ENCODE measurements at regions not wholly inside any gene's neighbourhood (a gene's known extent, or its start where the extent isn't known, plus 50 kb on each side); places are given as distances from the start of the nearest gene placed in this dataset.

- Histone ChIP-seq H3K27ac (ENCODE audit: low read depth in 2 of 2, low read length in 2 of 2) (no peak overlapping the region), H3K9me3 (ENCODE audit: control insufficient read depth in 2 of 3, insufficient read depth in 1 of 3, low read length in 3 of 3) (no peaks in the 10 kb centered on the region), H3K4me3 (ENCODE audit: low read length in 3 of 3) (no peak overlapping the region), H3K36me3 (ENCODE audit: control insufficient read depth in 2 of 3, insufficient read depth in 3 of 3, low read length in 3 of 3) (no peaks in the 10 kb centered on the region), H3K4me1 (ENCODE audit: control insufficient read depth in 2 of 3, insufficient read depth in 2 of 3, low read depth in 1 of 3, low read length in 3 of 3) (no peaks in the 10 kb centered on the region), H3K27me3 (ENCODE audit: control insufficient read depth, insufficient read depth, low read length) (no peaks in the 10 kb centered on the region), H3K9ac (ENCODE audit: low read length in 3 of 3) (no peak overlapping the region)
- no peak for FAIRE-seq
- DNase-seq, result no peak
- intact Hi-C loops (cut with DNase I), result no loop called here
- no peak for TF ChIP-seq CTCF (IDR thresholded peaks at IDR 0.05; ENCODE audit: borderline replicate concordance, extremely low read depth, insufficient read depth)
These were observed 352.0 kb upstream of the COL8A1 start for GRCh38 chr3:99286266-99286845.

- Histone ChIP-seq H3K27ac (ENCODE audit: low read depth in 2 of 2, low read length in 2 of 2) (no peak overlapping the region), H3K36me3 (ENCODE audit: control insufficient read depth in 2 of 3, insufficient read depth in 3 of 3, low read length in 3 of 3) (no peaks in the 10 kb centered on the region), H3K4me1 (ENCODE audit: control insufficient read depth in 2 of 3, insufficient read depth in 2 of 3, low read depth in 1 of 3, low read length in 3 of 3) (no peaks in the 10 kb centered on the region), H3K9ac (ENCODE audit: low read length in 3 of 3) (no peak overlapping the region), H3K27me3 (ENCODE audit: control insufficient read depth, insufficient read depth, low read length) (no peaks in the 10 kb centered on the region), H3K9me3 (ENCODE audit: control insufficient read depth in 2 of 3, insufficient read depth in 1 of 3, low read length in 3 of 3) (no peaks in the 10 kb centered on the region), H3K4me3 (ENCODE audit: low read length in 3 of 3) (no peak overlapping the region)
- no peak for FAIRE-seq
- intact Hi-C loops (cut with DNase I), result no loop called here
- no peak for DNase-seq
- no peak for TF ChIP-seq CTCF (IDR thresholded peaks at IDR 0.05; ENCODE audit: borderline replicate concordance, extremely low read depth, insufficient read depth)
These were observed 368.3 kb upstream of the DCBLD2 start for GRCh38 chr3:99269606-99270351.

GRCh38 chr3:99256788-99257187 lies 355.3 kb upstream of the DCBLD2 start:
- Histone ChIP-seq H3K27ac (ENCODE audit: low read depth in 2 of 2, low read length in 2 of 2) (peak overlapping the region in 1 of 2 donors; percentile 3), H3K9me3 (ENCODE audit: control insufficient read depth in 2 of 3, insufficient read depth in 1 of 3, low read length in 3 of 3) (peaks cover 0 to 5% (median 0%) of the 10 kb centered on the region in 3 donors), H3K4me1 (ENCODE audit: control insufficient read depth in 2 of 3, insufficient read depth in 2 of 3, low read depth in 1 of 3, low read length in 3 of 3) (peaks cover 0 to 5% (median 0%) of the 10 kb centered on the region in 3 donors), H3K27me3 (ENCODE audit: control insufficient read depth, insufficient read depth, low read length) (no peaks in the 10 kb centered on the region), H3K36me3 (ENCODE audit: control insufficient read depth in 2 of 3, insufficient read depth in 3 of 3, low read length in 3 of 3) (no peaks in the 10 kb centered on the region), H3K9ac (ENCODE audit: low read length in 3 of 3) (no peak overlapping the region), H3K4me3 (ENCODE audit: low read length in 3 of 3) (no peak overlapping the region)
- DNase-seq (no peak), FAIRE-seq (no peak)
- intact Hi-C loops (cut with DNase I), result no loop called here
- TF ChIP-seq CTCF (IDR thresholded peaks at IDR 0.05; ENCODE audit: borderline replicate concordance, extremely low read depth, insufficient read depth), result no peak

Measured in kidney (tissue), 13 donors.